ENCODE measurements at regions not wholly inside any gene's neighbourhood (a gene's known extent, or its start where the extent isn't known, plus 50 kb on each side); places are given as distances from the start of the nearest gene placed in this dataset.

DNA sequence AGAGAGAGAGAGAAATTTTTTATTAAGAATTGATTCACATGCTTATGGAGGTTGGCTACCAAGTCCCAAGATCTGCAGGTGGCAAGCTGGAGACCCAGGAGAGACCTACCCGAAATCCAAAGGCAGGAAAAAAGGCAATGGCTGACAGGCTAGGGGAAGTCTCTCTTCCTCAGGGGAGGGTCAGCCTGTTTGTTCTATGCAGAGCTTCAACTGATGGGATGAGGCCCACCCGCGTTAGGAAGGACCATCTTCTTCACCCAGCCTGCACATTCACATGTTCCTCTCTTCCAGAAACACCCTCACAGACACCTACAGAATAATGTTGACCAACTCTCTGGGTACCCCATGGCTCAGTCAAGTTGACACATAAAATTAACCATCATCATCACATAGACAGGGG is 65.3 kb upstream of the SERP2 start:
- Mint-ChIP-seq H3K9me3 (peaks cover 0 to 1% (median 0%) of the 10 kb centered on the region in 7 donors), H3K4me3 (no peak overlapping the region), H3K36me3 (no peaks in the 10 kb centered on the region), H3K27ac (peak overlapping the region in 1 of 7 donors; percentile 47), H3K27me3 (ENCODE audit: low read depth in 3 of 3) (peaks cover 0 to 11% (median 4%) of the 10 kb centered on the region in 3 donors), H3K4me1 (peaks cover 12% of the 10 kb centered on the region)
- Histone ChIP-seq H3K27me3 (ENCODE audit: control insufficient read depth in 2 of 2, insufficient read depth in 2 of 2, low read length in 2 of 2) (peaks cover 0 to 3% of the 10 kb centered on the region in 2 donors), H3K4me1 (ENCODE audit: control insufficient read depth in 1 of 2, insufficient read depth in 2 of 2, low read length in 2 of 2) (no peaks in the 10 kb centered on the region), H3K9me3 (replicated peaks in 1 of 2; ENCODE audit: control insufficient read depth in 1 of 2, insufficient read depth in 1 of 2, low read length in 2 of 2) (no peaks in the 10 kb centered on the region), H4K20me1 (ENCODE audit: insufficient read depth, low read length) (no peaks in the 10 kb centered on the region), H3K4me2 (replicated peaks; ENCODE audit: extremely low read depth, low read length, poor library complexity, severe bottlenecking) (no peak overlapping the region), H2AFZ (ENCODE audit: insufficient read depth, low read depth, low read length, poor library complexity, severe bottlenecking) (no peak overlapping the region), H3K4me3 (replicated peaks in 1 of 3; ENCODE audit: low read depth in 2 of 3, low read length in 3 of 3) (no peak overlapping the region), H3K79me2 (ENCODE audit: insufficient read depth, low read length) (no peaks in the 10 kb centered on the region), H3K27ac (ENCODE audit: low read depth in 1 of 2, low read length in 2 of 2) (no peak overlapping the region), H3K36me3 (replicated peaks in 1 of 2; ENCODE audit: control insufficient read depth in 1 of 2, insufficient read depth in 2 of 2, low read length in 2 of 2) (no peaks in the 10 kb centered on the region), H3K9ac (ENCODE audit: insufficient read depth, low read length, poor library complexity, severe bottlenecking) (no peak overlapping the region)
- intact Hi-C loops (cut with micrococcal nuclease) = loop anchor here in 1 of 2 donors (10.0 kb wide), 1 partner anchor 126 kb away; no protein-coding TSS in a partner anchor
- no peak for DNase-seq
- WGBS (ENCODE audit: insufficient coverage) = 93% methylated on average over 3 of the region's 3 CpGs
- no peak for TF ChIP-seq CTCF (IDR thresholded peaks at IDR 0.05)

DNA sequence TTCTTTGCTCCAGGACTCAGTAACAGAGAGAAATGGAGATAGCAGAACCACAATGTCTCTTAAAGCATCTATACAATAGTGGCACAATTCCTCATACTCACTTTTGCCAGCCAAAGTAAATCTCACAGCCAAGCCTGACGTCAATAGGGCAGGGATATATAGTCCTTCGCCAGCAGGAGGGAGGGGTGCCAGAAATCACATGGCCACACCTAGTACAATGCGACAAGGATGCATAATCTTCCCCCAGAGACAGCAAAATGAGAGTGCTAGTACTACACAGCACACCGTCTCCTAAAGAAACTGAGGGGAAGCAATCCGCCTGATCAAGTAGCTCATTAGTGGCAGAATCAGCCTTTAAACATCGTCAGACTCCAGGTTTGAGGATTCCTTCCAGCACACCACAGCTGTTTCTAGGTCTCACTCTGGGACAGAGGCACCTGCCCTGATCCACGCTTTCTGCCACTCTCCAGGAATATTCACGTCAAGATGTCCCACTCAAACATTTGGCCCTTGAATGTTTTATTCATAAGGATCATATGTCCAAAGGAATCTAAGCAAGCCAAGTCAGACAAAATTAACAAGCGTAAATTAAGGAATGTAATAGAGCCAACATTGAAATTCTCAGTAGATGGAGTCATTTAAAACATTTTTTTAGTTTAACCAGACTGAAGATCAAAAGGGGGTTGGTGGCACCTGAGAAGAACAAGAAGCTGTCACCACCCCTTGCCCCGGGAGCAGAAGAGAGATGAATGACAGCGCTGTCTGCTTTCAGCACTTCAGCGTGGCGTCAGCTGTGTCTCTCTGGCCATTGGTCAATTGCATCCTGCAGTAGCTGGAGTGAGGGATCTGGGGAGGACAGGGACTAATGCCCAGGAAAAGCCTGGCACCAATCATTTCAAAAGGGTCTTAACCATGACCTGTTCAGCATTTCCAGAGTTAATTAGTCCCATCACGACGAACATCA is 63.5 kb upstream of the SERP2 start:
- Histone ChIP-seq H3K4me1 (ENCODE audit: control insufficient read depth in 1 of 2, insufficient read depth in 2 of 2, low read length in 2 of 2) (no peaks in the 10 kb centered on the region), H3K36me3 (replicated peaks in 1 of 2; ENCODE audit: control insufficient read depth in 1 of 2, insufficient read depth in 2 of 2, low read length in 2 of 2) (no peaks in the 10 kb centered on the region), H4K20me1 (ENCODE audit: insufficient read depth, low read length) (no peaks in the 10 kb centered on the region), H3K27me3 (ENCODE audit: control insufficient read depth in 2 of 2, insufficient read depth in 2 of 2, low read length in 2 of 2) (peaks cover 0 to 3% of the 10 kb centered on the region in 2 donors), H3K27ac (ENCODE audit: low read depth in 1 of 2, low read length in 2 of 2) (no peak overlapping the region), H3K9me3 (replicated peaks in 1 of 2; ENCODE audit: control insufficient read depth in 1 of 2, insufficient read depth in 1 of 2, low read length in 2 of 2) (no peaks in the 10 kb centered on the region), H3K79me2 (ENCODE audit: insufficient read depth, low read length) (no peaks in the 10 kb centered on the region), H3K9ac (ENCODE audit: insufficient read depth, low read length, poor library complexity, severe bottlenecking) (no peak overlapping the region), H3K4me2 (replicated peaks; ENCODE audit: extremely low read depth, low read length, poor library complexity, severe bottlenecking) (no peak overlapping the region), H3K4me3 (replicated peaks in 1 of 3; ENCODE audit: low read depth in 2 of 3, low read length in 3 of 3) (no peak overlapping the region), H2AFZ (ENCODE audit: insufficient read depth, low read depth, low read length, poor library complexity, severe bottlenecking) (no peak overlapping the region)
- Mint-ChIP-seq H3K9me3 (peaks cover 0 to 3% (median 0%) of the 10 kb centered on the region in 7 donors), H3K4me3 (no peak overlapping the region), H3K4me1 (peaks cover 17% of the 10 kb centered on the region), H3K36me3 (no peaks in the 10 kb centered on the region), H3K27ac (peak overlapping the region in 1 of 7 donors; percentile 12), H3K27me3 (ENCODE audit: low read depth in 3 of 3) (peaks cover 0 to 17% (median 5%) of the 10 kb centered on the region in 3 donors)
- intact Hi-C loops (cut with micrococcal nuclease) = loop anchor here in 1 of 2 donors (5.0 to 10.0 kb wide), 2 partner anchors 73 to 125 kb away; no protein-coding TSS in a partner anchor
- WGBS (ENCODE audit: insufficient coverage) = 93% methylated on average over 8 of the region's 15 CpGs
- no peak for TF ChIP-seq CTCF (IDR thresholded peaks at IDR 0.05)
- DNase-seq = no peak
